Loucy (cell line): ENCODE measurements at regions not wholly inside any gene's neighbourhood (a gene's known extent, or its start where the extent isn't known, plus 50 kb on each side); places are given as distances from the start of the nearest gene placed in this dataset.

Experiments used
- H2AFZ ChIP-seq: fragments of 200-600 bp; sonication (generic); 2 replicates; pipeline ENCODE4 v1.6.0; 2016; ENCODE audit warnings: antibody characterized with exemption, mild to moderate bottlenecking, low read length, moderate library complexity
- H3F3A ChIP-seq: fragments of 200-600 bp; 2 replicates; pipeline ENCODE4 v1.6.0; 2016; ENCODE audit warnings: antibody characterized with exemption, low read depth, mild to moderate bottlenecking
- H3K27me3 ChIP-seq: fragments of 200-600 bp; sonication (generic); 2 replicates; pipeline ENCODE4 v1.6.1; 2014; ENCODE audit warnings: low read length, mild to moderate bottlenecking; ENCODE audit not compliant: insufficient read depth, poor library complexity, severe bottlenecking
- H3K36me3 ChIP-seq: fragments of 200-600 bp; sonication (generic); 2 replicates; pipeline ENCODE4 v1.6.1; 2016; ENCODE audit warnings: low read length; ENCODE audit not compliant: insufficient read depth
- H3K4me1 ChIP-seq: fragments of 200-600 bp; sonication (generic); 2 replicates; pipeline ENCODE4 v1.5.1; 2014; ENCODE audit warnings: low read length, mild to moderate bottlenecking; ENCODE audit not compliant: insufficient read depth, poor library complexity, severe bottlenecking
- H3K4me2 ChIP-seq: fragments of 200-600 bp; sonication (generic); 2 replicates; pipeline ENCODE4 v1.6.0; 2014; ENCODE audit warnings: antibody characterized with exemption, low read length, low read depth, mild to moderate bottlenecking; ENCODE audit not compliant: poor library complexity, severe bottlenecking
- H3K4me3 ChIP-seq: fragments of 200-600 bp; sonication (generic); 2 replicates; pipeline ENCODE4 v1.5.1; 2014; ENCODE audit warnings: low read length, mild to moderate bottlenecking, mixed read lengths; ENCODE audit not compliant: poor library complexity, severe bottlenecking
- H3K79me2 ChIP-seq: fragments of 200-600 bp; sonication (generic); 2 replicates; pipeline ENCODE4 v1.6.1; 2014; ENCODE audit warnings: low read length; ENCODE audit not compliant: insufficient read depth
- H3K9ac ChIP-seq: fragments of 200-600 bp; sonication (generic); 2 replicates; pipeline ENCODE4 v1.6.0; 2014; ENCODE audit warnings: mild to moderate bottlenecking, low read depth, low read length, moderate library complexity; ENCODE audit not compliant: poor library complexity, severe bottlenecking
- H3K9me2 ChIP-seq: fragments of 200-600 bp; sonication (generic); replicated peaks from 2 replicates; pipeline ENCODE4 v1.6.1; 2016; ENCODE audit warnings: low read depth, low read length, mixed read lengths
- H3K9me3 ChIP-seq: fragments of 200-600 bp; sonication (generic); 2 replicates; pipeline ENCODE4 v1.6.1; 2014; ENCODE audit warnings: mild to moderate bottlenecking, antibody characterized with exemption, low read length, low read depth; ENCODE audit not compliant: insufficient read depth
- H4K20me1 ChIP-seq: fragments of 200-600 bp; sonication (generic); 2 replicates; pipeline ENCODE4 v1.6.0; 2014; ENCODE audit warnings: antibody characterized with exemption, low read length, mild to moderate bottlenecking; ENCODE audit not compliant: insufficient read depth, poor library complexity, severe bottlenecking
- CTCF ChIP-seq: fragments of 200-600 bp; sonication (generic); conservative IDR thresholded peaks from 2 replicates; pipeline ENCODE4 v1.5.1; 2014; ENCODE audit warnings: mild to moderate bottlenecking, antibody characterized with exemption, low read length
- EZH2phosphoT487 ChIP-seq: fragments of 200-600 bp; IDR thresholded peaks from 2 replicates; pipeline ENCODE4 v1.6.1; 2018; ENCODE audit warnings: antibody characterized with exemption, mild to moderate bottlenecking, moderate library complexity, borderline replicate concordance

GRCh38 chr4:159598602-159599001 is 495.7 kb downstream of the RAPGEF2 start:
- Histone ChIP-seq H3F3A (no peaks in the 10 kb centered on the region), H3K4me3 (no peak overlapping the region), H4K20me1 (no peaks in the 10 kb centered on the region), H2AFZ (no peak overlapping the region), H3K9me2 (no peaks in the 10 kb centered on the region), H3K9me3 (no peaks in the 10 kb centered on the region), H3K36me3 (no peaks in the 10 kb centered on the region), H3K27me3 (no peaks in the 10 kb centered on the region), H3K9ac (no peak overlapping the region), H3K4me2 (no peak overlapping the region), H3K79me2 (no peaks in the 10 kb centered on the region), H3K4me1 (no peaks in the 10 kb centered on the region)
- TF ChIP-seq EZH2phosphoT487 (no peak), CTCF (no peak)

DNA sequence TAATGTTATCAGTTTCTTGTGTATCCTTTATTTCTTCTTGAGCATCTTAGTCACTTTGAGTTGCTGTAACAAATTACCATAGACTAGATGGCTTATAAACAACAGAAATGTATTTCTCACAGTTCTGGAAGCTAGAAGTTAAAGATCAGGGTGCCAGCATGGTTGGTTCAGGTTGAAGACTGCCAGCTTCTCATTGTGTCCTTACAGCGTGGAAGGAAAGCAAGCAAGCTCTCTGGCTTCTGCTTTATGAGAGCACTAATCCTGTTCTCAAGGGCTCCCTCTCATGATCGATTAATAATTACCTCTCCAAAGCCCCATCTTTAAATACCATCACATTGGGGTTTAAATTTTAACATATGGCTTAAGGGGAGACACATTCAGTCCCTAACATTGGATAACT is 497.2 kb downstream of the RAPGEF2 start:
- Histone ChIP-seq H3K4me1 (no peaks in the 10 kb centered on the region), H3K4me2 (no peak overlapping the region), H3K9me2 (no peaks in the 10 kb centered on the region), H3K79me2 (no peaks in the 10 kb centered on the region), H3F3A (no peaks in the 10 kb centered on the region), H3K9ac (no peak overlapping the region), H3K4me3 (no peak overlapping the region), H3K36me3 (no peaks in the 10 kb centered on the region), H3K27me3 (no peaks in the 10 kb centered on the region), H2AFZ (no peak overlapping the region), H4K20me1 (no peaks in the 10 kb centered on the region), H3K9me3 (no peaks in the 10 kb centered on the region)
- no peak for TF ChIP-seq EZH2phosphoT487
- no peak for TF ChIP-seq CTCF

DNA sequence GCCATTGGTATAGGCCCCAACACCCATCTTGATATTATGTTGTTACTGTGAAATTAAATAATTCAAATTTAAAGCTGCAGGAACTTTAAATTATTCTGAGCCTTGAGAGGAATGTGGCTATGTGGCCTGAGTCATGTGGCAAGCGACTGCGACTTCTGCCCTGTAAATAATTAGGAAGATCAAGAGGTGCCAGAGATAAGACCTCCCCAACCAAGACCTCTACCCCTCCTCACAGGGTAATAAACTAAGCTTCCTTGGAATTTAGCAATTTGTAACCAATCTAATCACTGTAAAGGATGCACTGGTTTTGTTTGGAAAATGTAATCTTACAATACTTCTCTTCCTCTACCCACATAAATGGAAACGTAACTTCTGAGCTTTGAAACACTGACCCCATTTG is 501.9 kb downstream of the RAPGEF2 start:
- H3K4me1 ChIP-seq: no peaks in the 10 kb centered on the region
- H4K20me1 ChIP-seq: no peaks in the 10 kb centered on the region
- H2AFZ ChIP-seq: no peak overlapping the region
- H3K9ac ChIP-seq: no peak overlapping the region
- H3K9me3 ChIP-seq: no peaks in the 10 kb centered on the region
- H3F3A ChIP-seq: no peaks in the 10 kb centered on the region
- no peak overlapping the region for H3K4me3 ChIP-seq
- no peaks in the 10 kb centered on the region for H3K9me2 ChIP-seq
- H3K27me3 ChIP-seq: no peaks in the 10 kb centered on the region
- no peaks in the 10 kb centered on the region for H3K36me3 ChIP-seq
- H3K4me2 ChIP-seq: no peak overlapping the region
- TF ChIP-seq CTCF (no peak), EZH2phosphoT487 (no peak)
- H3K79me2 ChIP-seq: no peaks in the 10 kb centered on the region
